NCI-H187 (cell line): ENCODE measurements at regions not wholly inside any gene's neighbourhood (a gene's known extent, or its start where the extent isn't known, plus 50 kb on each side); places are given as distances from the start of the nearest gene placed in this dataset.

ENCODE experiments used
- DNase-seq, 2 experiments: peaks; one replicate each; lab custom pipeline; 2025; lab: John Stamatoyannopoulos, UW

DNA sequence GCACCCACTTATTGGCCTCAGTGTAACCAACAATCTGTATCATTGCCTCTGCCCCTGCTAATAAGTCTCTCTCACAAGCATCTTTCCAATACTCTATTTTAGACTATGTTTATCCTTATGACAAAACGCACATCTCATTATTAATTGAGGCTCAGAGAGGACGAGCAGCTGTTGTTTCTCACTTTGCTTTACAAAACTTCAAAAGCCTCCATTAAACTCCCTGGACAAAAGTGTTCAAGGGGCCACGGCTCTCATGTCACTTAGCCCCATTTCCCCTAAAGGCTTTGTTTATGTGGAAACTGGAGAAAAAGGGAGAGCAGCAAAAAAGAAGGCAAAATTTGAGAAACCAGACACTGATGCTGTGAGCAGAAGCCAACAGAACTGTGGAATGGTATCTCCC lies 180.0 kb upstream of the LNX1 start:
- no peak for DNase-seq

DNA sequence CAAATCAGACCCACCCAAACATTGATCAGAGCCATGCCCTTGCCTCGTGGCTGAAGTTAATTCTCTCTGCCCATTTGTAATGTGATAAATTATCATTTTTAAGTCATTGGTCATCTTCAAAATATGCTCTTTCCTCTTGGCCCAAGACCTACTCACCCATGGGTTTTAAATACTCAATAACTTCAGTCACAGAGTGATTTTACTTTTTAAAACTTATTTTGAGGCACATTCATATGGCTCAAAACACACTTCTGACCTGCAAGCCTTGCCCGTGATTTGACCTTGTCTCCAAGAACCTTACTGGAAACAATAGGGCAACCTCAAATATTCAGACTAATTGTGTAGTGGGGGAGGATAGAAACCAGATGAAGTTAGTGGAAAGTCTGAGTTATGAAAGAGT lies 176.2 kb upstream of the LNX1 start:
- DNase-seq, result no peak

- DNase-seq, result no peak
These were observed 173.6 kb upstream of the LNX1 start for GRCh38 chr4:53764761-53765490.

DNA sequence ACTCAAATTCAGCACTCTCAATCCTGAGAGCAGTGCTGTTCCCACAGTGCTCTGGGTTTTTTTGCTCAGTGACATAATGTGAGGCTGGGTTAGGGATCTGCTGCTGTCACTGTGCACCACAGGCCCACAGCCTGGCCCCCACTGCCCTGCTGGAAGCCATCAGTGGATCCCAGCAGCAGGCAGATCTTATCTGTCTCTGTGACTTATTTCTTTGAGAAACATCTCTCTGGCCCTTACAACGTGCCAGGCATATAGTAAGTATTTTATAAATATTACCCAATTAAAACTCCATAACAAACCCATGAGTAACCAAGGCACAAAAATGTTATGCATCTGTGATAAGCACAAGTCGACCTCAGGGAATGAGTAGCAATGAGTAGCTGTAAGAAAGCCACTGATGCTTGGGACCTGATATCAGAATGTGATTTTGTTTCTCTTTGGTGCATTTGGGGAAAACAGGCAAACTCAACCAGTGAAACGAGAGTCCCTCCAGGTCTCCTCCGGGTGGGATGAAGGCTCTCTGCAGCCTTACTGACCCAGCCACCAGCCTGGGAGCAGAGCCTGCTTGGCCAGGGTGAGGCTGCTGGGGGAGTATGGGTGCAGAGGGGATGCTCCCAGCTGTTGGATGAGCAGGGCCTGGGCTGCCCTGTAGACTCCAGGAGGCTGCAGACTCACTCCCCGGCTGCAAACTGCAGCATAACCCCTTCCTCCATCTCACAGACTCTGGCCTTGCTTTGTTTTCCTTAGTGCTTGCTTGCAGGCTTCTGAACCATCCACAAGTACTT lies 172.7 kb upstream of the LNX1 start:
- DNase-seq, result no peak

DNA sequence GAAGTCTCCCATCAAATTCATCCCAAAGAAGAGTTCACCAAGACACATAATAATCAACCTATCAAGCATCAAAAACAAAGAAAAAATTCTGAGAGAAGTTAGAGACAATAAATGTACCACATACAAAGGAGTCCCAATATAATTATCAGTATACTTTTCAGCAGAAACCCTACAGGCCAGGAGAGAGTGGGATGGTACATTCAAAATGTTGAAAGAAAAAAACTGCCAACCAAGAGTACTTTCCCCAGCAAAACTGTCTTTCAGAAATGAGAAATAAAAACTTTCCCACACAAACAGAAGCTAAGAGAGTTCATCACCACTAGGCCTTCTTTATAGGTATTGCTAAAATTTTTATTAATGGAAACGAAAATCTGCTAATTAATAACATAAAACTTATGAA lies 164.4 kb upstream of the LNX1 start:
- DNase-seq, result no peak

DNA sequence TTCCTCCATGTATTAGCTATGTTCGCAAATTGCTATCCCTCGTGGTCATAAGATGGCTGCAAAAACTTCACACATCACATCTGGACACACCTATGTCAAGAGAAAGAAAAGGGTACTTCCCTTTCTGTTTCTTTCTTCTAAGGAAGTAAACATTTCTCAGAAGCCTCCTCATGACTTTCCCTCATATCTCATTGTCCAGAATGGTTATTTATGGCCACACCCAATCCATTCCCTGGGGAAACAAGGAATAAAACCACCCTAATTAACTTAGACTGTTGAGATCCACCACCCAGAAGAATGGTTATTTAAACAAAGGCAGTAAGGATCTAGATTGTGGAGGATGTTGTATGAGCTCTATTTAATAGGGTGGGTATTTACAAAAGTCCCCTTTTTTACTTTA lies 160.8 kb upstream of the LNX1 start:
- no peak for DNase-seq

DNA sequence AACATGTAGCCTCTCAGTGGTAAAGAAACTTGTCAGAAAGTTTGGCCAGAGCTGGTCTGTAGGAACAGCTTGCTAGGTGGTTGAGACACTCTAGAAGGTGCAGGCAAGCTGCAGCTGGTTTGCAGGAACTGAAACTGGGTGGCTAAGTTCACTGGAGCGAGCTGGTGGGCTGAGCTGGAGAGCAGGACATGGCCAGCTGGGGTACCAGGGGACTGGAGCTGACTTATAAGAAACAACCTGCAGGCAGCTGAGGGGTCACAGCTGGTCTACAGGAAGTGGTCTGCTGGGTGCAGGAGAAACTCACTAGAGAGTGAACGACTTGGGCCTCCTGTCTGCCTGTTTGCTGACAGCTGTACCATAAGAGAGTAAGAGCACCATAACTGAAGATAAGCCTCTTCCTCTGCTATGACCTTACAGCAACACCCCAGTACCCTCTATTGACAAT lies 157.1 kb upstream of the LNX1 start:
- DNase-seq, result no peak

DNA sequence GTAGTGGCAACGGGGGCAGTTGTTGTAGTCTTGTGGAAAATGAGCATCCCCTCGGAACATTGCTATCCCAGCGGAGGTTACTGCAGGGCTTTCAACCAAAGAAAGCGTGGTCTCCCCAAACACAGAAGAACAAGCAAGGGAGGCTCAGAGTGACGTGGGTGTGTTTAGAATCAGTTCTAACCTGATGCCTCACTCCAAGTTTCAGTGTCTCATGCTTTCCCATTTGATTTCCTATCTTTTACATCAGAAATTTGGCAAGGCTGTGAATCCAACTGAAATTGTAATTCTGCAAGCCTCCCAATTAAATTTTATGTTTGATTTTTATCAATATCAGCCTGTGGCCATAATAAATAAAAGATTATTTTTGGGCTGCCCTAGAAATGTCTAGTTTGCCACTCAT lies 156.1 kb upstream of the LNX1 start:
- DNase-seq, result no peak

GRCh38 chr4:53744446-53745160 lies 153.3 kb upstream of the LNX1 start:
- no peak for DNase-seq

DNA sequence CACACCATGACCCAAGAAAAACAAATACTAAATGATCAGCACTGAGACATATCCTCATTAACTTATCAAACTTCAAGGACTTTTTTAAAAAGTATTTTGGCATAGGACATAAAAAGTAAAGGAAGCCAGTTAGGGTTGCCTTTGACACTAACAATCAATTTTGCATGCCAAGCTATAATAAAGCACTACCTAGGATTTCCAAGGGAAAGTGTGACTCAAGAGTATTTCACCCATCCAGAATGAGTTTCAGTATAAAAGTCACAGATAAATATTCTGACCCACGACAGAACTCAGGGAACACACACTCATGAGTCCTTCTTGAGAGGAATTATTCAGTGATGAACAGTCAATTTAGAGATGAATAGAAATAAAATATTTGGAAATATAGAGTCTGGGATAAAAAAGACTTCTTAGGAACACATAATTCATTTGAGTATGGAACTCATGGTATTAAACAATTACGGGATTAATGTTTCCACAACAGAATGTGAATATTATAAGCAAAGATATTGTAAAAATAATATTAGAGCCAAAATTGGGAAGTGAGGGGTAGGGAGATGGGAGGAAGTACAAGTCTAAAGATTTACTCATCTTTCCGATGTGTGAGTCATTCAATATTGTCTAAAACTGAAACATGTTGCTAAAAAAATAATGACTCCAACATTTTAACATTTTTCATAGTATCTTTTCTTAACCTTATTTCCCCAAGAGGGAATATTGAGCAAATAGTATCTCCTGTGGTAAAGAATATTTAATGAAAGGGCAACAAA lies 143.5 kb upstream of the LNX1 start:
- no peak for DNase-seq

GRCh38 chr4:53734182-53734581 lies 142.9 kb upstream of the LNX1 start:
- DNase-seq, result no peak

GRCh38 chr4:53732661-53733060 lies 141.4 kb upstream of the LNX1 start:
- DNase-seq, result no peak

GRCh38 chr4:53730031-53730805 lies 138.9 kb upstream of the LNX1 start:
- DNase-seq, result no peak

GRCh38 chr4:53722110-53722509 lies 130.8 kb upstream of the LNX1 start:
- DNase-seq, result no peak

DNA sequence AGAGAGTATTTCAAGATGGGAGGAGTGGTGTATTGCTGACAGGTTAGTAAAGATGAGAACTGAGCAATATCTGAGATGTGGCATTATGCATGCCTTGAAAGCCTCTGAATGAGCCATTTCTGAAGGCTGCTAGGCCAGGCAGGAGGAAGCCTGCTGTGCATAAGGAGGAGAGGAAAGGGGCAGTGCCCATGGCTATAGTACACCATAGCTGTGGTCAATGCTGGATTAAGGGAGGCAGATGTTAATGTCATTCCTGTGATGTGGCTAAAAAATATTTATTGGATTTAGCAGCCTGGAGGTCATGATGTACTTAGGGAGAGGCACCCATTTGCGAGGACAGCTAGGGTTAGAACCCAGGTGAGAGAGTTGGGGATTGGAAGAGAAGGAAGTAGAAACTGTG lies 130.0 kb upstream of the LNX1 start:
- no peak for DNase-seq

GRCh38 chr4:53720776-53721175 lies 129.5 kb upstream of the LNX1 start:
- no peak for DNase-seq

GRCh38 chr4:53717064-53717549 lies 125.8 kb upstream of the LNX1 start:
- DNase-seq, result no peak

- no peak for DNase-seq
These were observed 125.3 kb upstream of the LNX1 start for GRCh38 chr4:53716471-53717063.

DNA sequence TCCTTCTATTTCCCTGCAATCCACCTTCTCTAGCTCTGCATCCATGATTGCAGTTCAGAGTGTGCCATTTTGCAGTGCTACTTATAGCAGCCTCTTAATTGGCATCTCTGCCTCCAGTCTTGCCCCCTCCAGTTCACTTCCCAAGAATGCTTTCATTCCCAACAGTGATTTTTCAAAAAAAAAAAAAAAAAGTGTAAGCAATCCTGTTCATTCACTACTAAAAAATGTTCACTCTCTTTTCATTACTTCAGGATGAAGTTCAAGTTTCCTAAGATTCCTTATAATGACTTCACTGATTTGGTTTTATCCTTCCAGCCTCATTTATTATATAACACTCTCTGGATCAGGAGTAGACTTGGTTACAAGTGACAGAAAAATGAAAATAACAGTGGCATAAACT lies 124.7 kb upstream of the LNX1 start:
- no peak for DNase-seq

DNA sequence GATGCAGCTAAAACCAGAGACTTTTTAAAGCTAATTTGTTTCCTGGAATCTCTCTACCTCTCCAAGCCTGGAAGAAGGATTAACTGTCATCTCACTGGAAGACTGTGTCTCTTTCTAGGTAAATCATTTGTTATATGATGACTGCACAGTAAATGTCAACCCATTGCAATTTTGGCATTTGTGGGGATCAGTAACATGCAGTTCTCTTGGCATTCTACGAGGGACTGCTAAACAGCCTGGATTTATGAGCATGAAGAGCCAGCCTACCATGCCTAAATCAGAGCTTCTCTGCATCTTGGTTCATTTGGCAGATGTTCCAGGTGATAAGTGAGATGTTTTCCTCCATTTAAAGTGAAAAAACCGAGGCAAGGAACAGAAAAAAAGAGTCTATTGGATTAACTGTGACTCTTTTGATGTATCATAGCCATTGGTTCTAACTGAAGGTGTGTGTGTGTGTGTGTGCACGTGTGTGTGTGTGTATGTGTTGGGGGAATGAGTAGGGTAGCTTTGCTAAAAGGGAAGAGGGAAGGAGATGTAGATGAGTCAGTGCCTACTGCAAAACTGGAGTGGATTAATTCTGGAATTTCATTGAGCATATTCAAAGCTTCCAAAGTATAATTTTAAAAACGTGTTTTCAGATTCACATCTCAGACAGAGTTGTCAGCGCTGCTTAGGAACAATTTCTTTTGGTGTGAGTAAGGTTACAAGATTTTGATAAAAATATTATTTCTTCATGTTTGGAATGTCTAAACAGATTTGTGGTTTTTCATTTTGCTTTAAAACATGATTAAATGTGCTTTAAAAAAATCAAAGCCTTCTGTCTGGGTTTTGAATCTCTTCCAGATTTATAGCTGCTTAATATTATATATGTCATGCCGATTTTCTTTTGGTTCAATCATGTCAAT lies 123.2 kb upstream of the LNX1 start:
- DNase-seq, result no peak
